GM18858 (cell line): ENCODE measurements at regions not wholly inside any gene's neighbourhood (a gene's known extent, or its start where the extent isn't known, plus 50 kb on each side); places are given as distances from the start of the nearest gene placed in this dataset.

Experiments
- ATAC-seq: cut with Tn5 transposase; IDR thresholded peaks from one replicate; pipeline ENCODE4 v1.9.1; 2021; ENCODE audit not compliant: unreplicated experiment

DNA sequence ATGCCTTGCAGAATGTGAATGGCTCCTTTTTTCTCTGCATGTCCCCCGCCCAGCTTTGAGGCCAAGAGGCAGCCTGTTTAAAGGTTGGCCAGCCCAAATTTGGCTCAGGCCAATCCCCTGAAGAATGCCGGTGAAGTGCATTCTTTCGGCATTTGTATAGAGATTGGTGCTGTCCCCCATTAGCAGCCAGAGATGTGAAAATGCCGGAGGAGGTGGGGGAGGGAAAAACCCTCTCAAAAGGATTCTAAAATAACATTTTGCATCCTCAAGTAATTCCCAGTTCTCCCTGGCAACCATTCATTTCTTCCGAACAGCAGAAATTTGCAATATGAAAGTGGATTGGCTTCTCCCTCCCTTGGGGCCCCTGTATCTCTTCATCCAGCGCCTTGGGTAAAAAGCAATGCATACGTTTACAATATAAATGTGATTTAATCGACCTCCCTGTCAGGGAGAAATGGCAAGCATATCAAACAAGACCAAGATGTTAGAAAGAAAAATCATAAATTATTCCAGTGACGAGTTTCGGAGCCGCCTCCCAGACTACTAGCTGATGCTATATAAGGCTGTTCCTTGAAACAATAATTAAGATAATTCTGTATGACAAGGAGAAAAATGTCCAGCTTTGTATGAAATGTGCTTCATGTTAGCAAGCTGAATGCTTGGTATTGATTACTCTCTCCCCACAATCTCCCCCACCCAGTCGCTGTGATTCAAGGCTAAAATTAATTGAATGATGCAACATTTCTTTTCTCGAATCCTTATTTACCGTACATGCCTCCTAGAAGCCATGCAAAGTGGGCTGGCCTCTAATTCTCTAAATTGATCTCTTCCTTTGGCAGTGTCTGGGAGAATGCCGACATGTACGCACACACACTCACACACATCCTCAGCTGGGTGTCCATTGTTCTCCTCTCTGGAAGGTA, 323.7 kb downstream of the RPS24 start:
- no peak for ATAC-seq

DNA sequence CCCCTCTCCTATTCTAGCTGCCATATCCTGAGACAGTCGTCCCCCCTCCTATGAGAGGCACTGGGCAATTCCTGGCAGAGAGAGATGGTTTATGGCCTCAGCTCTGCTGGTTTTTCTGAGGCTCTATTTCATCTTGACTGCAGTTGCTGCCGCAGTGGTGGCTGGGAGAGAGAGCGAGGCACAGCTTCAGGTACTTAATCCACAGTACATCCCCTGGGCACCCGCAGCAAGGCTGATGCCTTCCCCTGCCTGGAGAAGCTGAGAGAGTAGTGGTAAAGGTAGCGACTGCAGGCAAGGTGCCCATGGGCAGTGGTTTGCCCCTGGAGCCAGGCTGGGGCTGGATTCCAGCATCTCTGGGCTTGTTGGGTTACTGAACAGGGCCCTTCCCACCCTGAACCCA, 324.7 kb downstream of the RPS24 start:
- no peak for ATAC-seq

GRCh38 chr10:78358982-78359381, 325.3 kb downstream of the RPS24 start:
- no peak for ATAC-seq

- ATAC-seq, result no peak
These were observed 326.0 kb downstream of the RPS24 start for GRCh38 chr10:78359640-78360091.

GRCh38 chr10:78360284-78360683, 326.6 kb downstream of the RPS24 start:
- ATAC-seq, result no peak

DNA sequence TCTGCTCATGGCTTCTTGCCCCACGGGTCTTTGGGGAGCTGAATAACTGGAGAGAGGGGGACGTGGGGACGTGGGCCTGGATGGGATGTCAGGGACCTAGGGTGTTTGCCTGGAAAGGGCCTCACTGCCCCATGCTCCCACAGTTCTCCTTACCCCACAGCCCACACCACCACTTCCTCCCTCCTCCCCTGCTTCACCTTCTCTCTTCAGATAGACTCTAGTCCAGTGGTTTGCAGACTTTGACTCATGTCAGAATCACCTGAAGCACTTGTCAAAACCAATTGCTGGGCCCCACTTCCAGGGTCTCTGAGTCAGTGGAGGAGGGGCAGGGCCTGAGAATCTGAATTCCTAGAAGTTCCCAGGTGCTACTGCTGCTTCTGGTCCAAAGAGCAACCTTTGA, 327.4 kb downstream of the RPS24 start:
- no peak for ATAC-seq

DNA sequence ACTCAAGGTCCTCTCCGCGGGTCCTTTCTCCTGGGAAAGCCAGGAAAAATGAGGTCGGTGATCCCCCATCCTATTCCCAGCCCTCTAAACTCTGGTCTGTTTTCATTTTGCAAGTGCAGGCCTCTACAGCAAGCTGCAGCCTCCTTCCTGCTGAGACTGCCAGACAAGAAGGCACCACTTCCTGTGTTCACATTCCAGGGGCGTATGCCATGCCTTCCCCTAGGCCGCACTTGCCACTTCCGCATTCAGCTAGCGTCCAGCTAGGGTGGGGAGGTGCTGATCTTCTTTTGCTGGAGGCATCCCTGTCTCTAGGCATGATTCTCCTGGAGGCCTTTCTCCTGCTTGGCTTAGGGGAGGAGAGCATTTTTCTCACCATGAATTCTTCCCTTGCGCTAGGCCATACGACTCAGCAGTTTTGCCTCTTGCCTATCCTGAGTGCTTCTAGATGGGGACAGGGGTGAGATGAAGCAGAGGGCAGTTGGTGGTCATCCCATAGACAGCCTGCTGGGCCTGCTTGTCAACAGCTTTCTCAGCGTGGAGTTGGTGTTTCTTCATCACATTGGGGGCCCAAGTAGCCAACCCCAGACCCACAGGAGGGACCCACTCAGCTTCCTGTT, 328.9 kb downstream of the RPS24 start:
- ATAC-seq, result no peak

DNA sequence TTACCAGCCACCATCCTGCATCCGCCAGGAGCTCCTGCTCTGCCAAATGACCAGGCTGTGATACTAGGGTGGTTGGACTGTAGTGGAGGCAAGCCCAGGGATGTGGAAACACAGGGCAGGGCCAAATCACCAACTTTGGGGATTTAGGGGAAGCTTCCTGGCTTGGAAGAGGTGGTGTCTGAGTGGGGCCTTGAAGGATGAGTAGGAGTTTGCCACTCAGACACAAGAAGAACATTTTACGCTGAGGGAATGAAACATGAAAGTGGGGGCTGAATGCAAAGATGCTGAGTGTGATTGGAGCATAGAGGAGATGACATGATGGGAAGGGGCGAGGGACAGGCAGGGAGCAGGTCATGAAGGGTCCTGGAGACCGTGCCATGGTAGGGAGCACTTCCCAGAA, 329.5 kb downstream of the RPS24 start:
- ATAC-seq, result no peak

- ATAC-seq, result no peak
These were observed 332.0 kb downstream of the RPS24 start for GRCh38 chr10:78365694-78366093.

- no peak for ATAC-seq
These were observed 333.2 kb downstream of the RPS24 start for GRCh38 chr10:78366663-78367411.

GRCh38 chr10:78367751-78368150, 334.1 kb downstream of the RPS24 start:
- ATAC-seq, result no peak

GRCh38 chr10:78371136-78371535, 337.5 kb downstream of the RPS24 start:
- ATAC-seq, result no peak

DNA sequence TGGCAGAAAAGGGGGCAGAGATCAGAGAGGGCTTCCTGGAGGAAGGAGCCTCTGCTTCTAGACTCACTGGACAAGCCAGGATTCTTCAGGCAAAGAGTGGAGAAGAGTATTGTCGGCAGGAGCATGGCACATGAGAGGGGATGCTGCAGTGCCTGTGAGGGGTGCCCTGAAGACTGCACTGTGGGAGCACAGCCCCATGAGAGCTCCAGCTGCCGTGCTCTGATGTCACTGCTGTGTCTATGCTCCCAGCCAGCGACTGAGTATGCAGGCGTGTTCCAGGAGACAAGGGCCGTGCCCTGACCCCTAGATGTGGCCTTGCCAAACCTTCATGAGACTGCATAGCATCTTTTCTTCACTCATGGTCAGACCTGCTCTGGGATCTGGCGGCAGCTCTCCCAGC, 339.1 kb downstream of the RPS24 start:
- no peak for ATAC-seq

DNA sequence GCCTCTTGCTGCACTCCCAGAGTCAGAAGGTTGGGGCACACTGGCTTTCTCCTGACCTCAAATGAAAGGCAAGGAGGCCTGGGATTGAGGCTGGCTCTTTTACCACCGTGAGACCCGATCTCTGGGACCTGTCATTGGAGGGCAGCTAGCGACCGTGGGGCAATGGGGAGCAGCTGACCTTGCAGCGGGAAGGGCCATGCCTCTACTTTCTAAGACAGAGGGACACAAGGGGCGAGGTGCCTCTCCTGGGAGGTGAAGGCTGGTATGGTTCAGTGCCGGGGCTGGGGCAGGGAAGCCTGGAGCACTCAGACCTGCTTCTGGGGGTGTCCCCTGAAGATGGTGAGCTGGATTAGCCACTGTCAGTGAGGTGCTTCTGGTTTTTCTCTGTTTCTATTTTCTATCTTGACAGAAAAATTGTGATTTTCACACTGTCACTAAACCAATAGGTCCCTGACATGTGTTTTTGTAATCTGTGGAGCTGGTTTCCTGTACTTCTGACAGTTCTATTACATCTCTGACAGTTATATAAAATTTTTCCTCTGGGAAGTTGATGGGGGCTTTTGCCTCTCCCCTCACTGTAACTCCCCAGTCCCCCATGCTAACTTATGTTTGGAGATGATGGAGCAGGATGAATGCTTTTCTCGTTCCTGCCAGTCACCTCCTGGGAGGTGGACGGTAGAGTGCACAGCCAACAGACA, 340.8 kb downstream of the RPS24 start:
- no peak for ATAC-seq

DNA sequence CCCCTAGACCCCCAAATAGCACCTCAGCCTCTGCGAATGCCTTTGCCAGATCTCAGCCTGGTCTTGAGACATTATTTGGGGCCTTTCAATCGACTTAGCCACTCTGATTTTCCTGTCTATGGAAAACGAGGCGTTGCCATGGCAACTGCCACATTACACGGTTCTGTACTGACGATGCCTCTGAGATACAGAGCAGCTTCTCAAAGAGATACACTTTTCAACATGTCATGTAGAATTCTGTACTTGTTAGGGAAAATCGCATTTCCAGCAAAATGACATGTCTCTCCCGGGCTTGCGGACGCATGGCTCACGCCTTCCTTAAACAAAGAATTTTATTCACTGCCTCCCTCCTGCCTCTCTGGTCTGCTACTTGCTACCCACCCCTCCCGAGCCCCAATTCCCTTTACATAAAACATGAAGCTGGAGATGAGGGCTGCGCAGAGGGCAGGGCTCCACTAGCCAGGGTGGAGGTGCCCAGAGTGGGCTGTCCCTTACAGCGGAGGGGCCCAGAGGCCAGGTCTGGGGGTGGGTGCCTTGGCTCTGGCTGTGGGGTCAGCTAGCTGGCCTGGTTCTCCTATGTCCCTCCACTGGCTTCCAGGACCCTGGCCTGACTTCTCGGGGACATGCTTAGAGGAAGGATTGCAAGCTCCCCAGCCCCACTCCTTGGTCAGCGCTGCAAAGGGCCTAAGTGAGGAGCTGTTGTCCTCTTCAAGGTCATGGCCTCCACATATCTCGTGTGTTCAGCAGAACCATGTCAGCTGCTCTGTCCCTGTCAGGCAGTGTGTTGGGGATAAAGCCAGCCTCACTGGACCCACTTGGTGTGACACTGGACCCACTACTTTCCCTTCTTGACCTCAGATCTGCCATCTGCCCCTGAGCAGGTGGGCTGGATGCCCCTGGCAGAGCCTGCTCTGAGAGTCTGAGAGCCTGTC, 342.5 kb downstream of the RPS24 start:
- no peak for ATAC-seq

DNA sequence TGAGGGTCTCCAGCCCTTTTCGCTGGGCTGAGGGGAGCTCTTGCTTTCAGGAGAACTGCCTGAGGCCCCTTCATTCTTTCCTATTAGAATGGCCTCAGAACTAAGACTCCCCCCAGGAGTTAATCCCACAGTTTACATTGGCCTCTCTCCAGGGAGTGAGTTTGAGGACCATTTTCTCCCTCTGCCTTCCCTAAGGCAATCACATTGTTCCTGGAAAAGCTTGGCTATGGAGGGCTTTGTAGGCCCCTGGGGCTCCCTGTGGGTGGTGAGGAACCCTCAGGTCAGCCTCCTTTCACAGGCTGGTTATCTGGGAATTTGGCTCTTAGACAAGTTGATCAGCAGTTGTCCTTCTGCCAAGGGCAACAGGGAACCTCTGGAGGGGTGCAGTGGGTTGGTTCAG, 343.7 kb downstream of the RPS24 start:
- ATAC-seq, result no peak

DNA sequence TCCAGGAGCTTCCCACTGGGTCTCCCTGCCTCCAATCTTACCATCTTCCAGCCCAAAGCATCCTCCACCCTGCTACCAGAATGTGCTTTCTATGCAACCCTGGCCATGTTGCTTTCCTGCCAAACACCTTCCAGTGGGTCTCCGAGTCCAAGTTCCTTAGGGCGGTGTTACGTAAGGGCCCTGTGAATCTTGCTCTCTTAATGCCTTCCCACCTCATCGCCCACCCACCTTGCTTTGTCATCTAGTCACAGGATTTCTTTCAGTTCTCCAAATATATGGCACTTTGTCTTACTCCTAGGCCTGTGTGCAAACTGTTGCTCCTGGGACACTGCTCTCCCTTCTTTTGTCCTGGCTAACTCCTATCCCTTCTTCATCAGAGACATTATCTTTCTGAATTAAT, 344.5 kb downstream of the RPS24 start:
- no peak for ATAC-seq

- ATAC-seq, result no peak
These were observed 347.4 kb downstream of the RPS24 start for GRCh38 chr10:78381107-78381506.

- no peak for ATAC-seq
These were observed 348.4 kb downstream of the RPS24 start for GRCh38 chr10:78382047-78382446.

DNA sequence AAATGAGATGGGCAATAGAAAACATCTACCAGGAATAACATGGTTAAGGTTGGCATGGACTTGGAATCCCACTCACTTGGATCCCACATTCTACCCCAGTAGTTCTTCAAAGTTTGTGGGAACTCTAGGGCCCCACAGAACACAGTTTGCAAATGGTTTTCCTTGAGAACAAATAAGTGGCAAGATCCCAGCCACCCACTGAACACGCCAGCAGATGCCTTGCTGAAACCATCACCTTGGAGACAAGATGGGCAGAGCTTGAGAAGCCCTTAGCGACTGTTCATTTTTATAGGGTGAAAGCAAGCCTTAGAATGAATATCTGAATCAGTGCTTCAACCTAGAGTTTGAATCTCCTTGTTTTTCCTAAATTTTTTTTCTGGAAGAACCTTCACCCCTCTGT, 349.1 kb downstream of the RPS24 start:
- ATAC-seq, result no peak
